Neural cell (in vitro differentiated cells): ENCODE measurements at regions not wholly inside any gene's neighbourhood (a gene's known extent, or its start where the extent isn't known, plus 50 kb on each side); places are given as distances from the start of the nearest gene placed in this dataset.

Experiments used
- H2AFZ ChIP-seq: fragments of 200-600, 300-800 bp; sonication (generic), shearing (Covaris generic); 2 replicates; pipeline ENCODE4 v1.6.0; 2014; ENCODE audit warnings: low read depth, mild to moderate bottlenecking, antibody characterized with exemption, low read length, moderate library complexity
- H3F3A ChIP-seq: fragments of 200-600 bp; shearing (Covaris generic); 2 replicates; pipeline ENCODE4 v1.6.1; 2016; ENCODE audit warnings: mild to moderate bottlenecking, moderate library complexity, mixed read lengths, antibody characterized with exemption, low read length; ENCODE audit not compliant: insufficient read depth, poor library complexity, severe bottlenecking
- H3K27ac ChIP-seq: fragments of 200-600, 300-800 bp; sonication (generic), shearing (Covaris generic); 2 replicates; pipeline ENCODE4 v1.5.1; 2014; ENCODE audit warnings: mild to moderate bottlenecking, low read length, moderate library complexity
- H3K27me3 ChIP-seq: fragments of 300-800, 200-600 bp; sonication (generic), shearing (Covaris generic); 2 replicates; pipeline ENCODE4 v1.6.0; 2014; ENCODE audit warnings: mild to moderate bottlenecking, low read depth, low read length, moderate library complexity; ENCODE audit not compliant: insufficient read depth
- H3K36me3 ChIP-seq: fragments of 300-800, 200-600 bp; sonication (generic), shearing (Covaris generic); 2 replicates; pipeline ENCODE4 v1.5.1; 2014; ENCODE audit warnings: mild to moderate bottlenecking, antibody characterized with exemption, low read length, moderate library complexity; ENCODE audit not compliant: insufficient read depth
- H3K4me2 ChIP-seq: fragments of 300-800, 200-600 bp; sonication (generic), shearing (Covaris generic); 2 replicates; pipeline ENCODE4 v1.6.0; 2014; ENCODE audit warnings: mild to moderate bottlenecking, low read length
- H3K4me3 ChIP-seq: fragments of 300-800, 200-600 bp; sonication (generic), shearing (Covaris generic); 2 replicates; pipeline ENCODE4 v1.5.1; 2014; ENCODE audit warnings: mild to moderate bottlenecking, low read length, moderate library complexity
- H3K79me2 ChIP-seq: fragments of 200-600 bp; shearing (Covaris generic); replicated peaks from 2 replicates; pipeline ENCODE4 v1.6.0; 2014; ENCODE audit warnings: mild to moderate bottlenecking, low read length, moderate library complexity; ENCODE audit not compliant: insufficient read depth
- H3K9ac ChIP-seq: fragments of 300-800, 200-600 bp; sonication (generic), shearing (Covaris generic); 2 replicates; pipeline ENCODE4 v1.6.1; 2016; ENCODE audit warnings: mild to moderate bottlenecking, low read length, mixed read lengths
- H3K9me2 ChIP-seq: fragments of 200-600 bp; shearing (Covaris generic); 2 replicates; pipeline ENCODE4 v1.6.1; 2016; ENCODE audit warnings: mild to moderate bottlenecking, low read length, mixed read lengths; ENCODE audit not compliant: insufficient read depth
- H3K9me3 ChIP-seq: fragments of 200-600, 300-800 bp; sonication (generic), shearing (Covaris generic); 2 replicates; pipeline ENCODE4 v1.6.1; 2016; ENCODE audit warnings: mild to moderate bottlenecking, mixed run types, low read length, moderate library complexity, mixed read lengths
- H4K20me1 ChIP-seq: fragments of 200-600 bp; shearing (Covaris generic); 2 replicates; pipeline ENCODE4 v1.6.1; 2016; ENCODE audit warnings: mild to moderate bottlenecking, mixed run types; ENCODE audit not compliant: insufficient read depth
- CTCF ChIP-seq: fragments of 450-650 bp; IDR thresholded peaks from 2 replicates; pipeline ENCODE4 v1.5.1; 2014; ENCODE audit warnings: antibody characterized with exemption, mild to moderate bottlenecking, moderate library complexity; ENCODE audit not compliant: poor library complexity, severe bottlenecking
- EP300 ChIP-seq: fragments of 450-650 bp; conservative IDR thresholded peaks from 2 replicates; pipeline ENCODE4 v1.6.1; 2014; ENCODE audit warnings: antibody characterized with exemption, mild to moderate bottlenecking, moderate library complexity; ENCODE audit not compliant: poor library complexity, severe bottlenecking
- EZH2 ChIP-seq: fragments of 200-600, 300-800 bp; shearing (Covaris generic), sonication (generic); IDR thresholded peaks from 2 replicates; pipeline ENCODE4 v1.6.1; 2014; ENCODE audit warnings: antibody characterized with exemption, low read length, borderline replicate concordance, mild to moderate bottlenecking; ENCODE audit not compliant: insufficient read depth, poor library complexity, severe bottlenecking
- MXI1 ChIP-seq: fragments of 450-650 bp; conservative IDR thresholded peaks from 2 replicates; pipeline ENCODE4 v1.6.1; 2014; ENCODE audit warnings: antibody characterized with exemption, mild to moderate bottlenecking; ENCODE audit not compliant: poor library complexity, severe bottlenecking
- POLR2AphosphoS5 ChIP-seq: IDR thresholded peaks from 2 replicates; pipeline ENCODE4 v1.6.1; 2012
- RAD21 ChIP-seq: fragments of 450-650 bp; conservative IDR thresholded peaks from 2 replicates; pipeline ENCODE4 v1.6.1; 2014; ENCODE audit warnings: antibody characterized with exemption, mild to moderate bottlenecking, moderate library complexity
- REST ChIP-seq: IDR thresholded peaks from 2 replicates; pipeline ENCODE4 v1.6.1; 2012; ENCODE audit warnings: borderline replicate concordance
- SMC3 ChIP-seq: fragments of 450-650 bp; conservative IDR thresholded peaks from 2 replicates; pipeline ENCODE4 v1.6.1; 2014; ENCODE audit warnings: antibody characterized with exemption, mild to moderate bottlenecking, moderate library complexity; ENCODE audit not compliant: poor library complexity

GRCh38 chr3:81045246-81045645 lies 716.2 kb downstream of the GBE1 start:
- no peak for TF ChIP-seq POLR2AphosphoS5
- TF ChIP-seq MXI1, result no peak
- TF ChIP-seq RAD21, result no peak
- TF ChIP-seq CTCF, result no peak
- no peak for TF ChIP-seq EP300
- no peak for TF ChIP-seq SMC3
- TF ChIP-seq EZH2, result no peak
- no peak for TF ChIP-seq REST
- Histone ChIP-seq H3K27ac (no peak overlapping the region), H3K4me2 (no peak overlapping the region), H4K20me1 (no peaks in the 10 kb centered on the region), H3K4me3 (no peak overlapping the region), H3K79me2 (no peaks in the 10 kb centered on the region), H3F3A (no peaks in the 10 kb centered on the region), H3K36me3 (no peaks in the 10 kb centered on the region), H3K27me3 (no peaks in the 10 kb centered on the region), H2AFZ (no peak overlapping the region), H3K9me2 (no peaks in the 10 kb centered on the region), H3K9ac (no peak overlapping the region), H3K9me3 (no peaks in the 10 kb centered on the region)

- Histone ChIP-seq H3K36me3 (no peaks in the 10 kb centered on the region), H3K4me3 (no peak overlapping the region), H3K79me2 (no peaks in the 10 kb centered on the region), H4K20me1 (no peaks in the 10 kb centered on the region), H3K27me3 (no peaks in the 10 kb centered on the region), H3K4me2 (no peak overlapping the region), H2AFZ (no peak overlapping the region), H3K27ac (no peak overlapping the region), H3K9ac (no peak overlapping the region), H3F3A (no peaks in the 10 kb centered on the region), H3K9me3 (no peaks in the 10 kb centered on the region), H3K9me2 (no peaks in the 10 kb centered on the region)
- TF ChIP-seq REST, result no peak
These were observed 717.7 kb downstream of the GBE1 start for GRCh38 chr3:81043660-81044199.
